Keratinocyte (primary cell): ENCODE measurements at regions not wholly inside any gene's neighbourhood (a gene's known extent, or its start where the extent isn't known, plus 50 kb on each side); places are given as distances from the start of the nearest gene placed in this dataset.

Experiments
- CTCF ChIP-seq, 3 experiments: IDR thresholded peaks in 1 of 3; conservative IDR thresholded peaks in 1 of 3; optimal IDR thresholded peaks in 1 of 3; 2 replicates in 2 of 3; 3 replicates in 1 of 3; pipeline versions ENCODE3 to v1.5.1; 2011; ENCODE audit warnings: low read length in 3 of 3, mild to moderate bottlenecking in 3 of 3, moderate library complexity in 2 of 3, control low read depth in 1 of 3, inconsistent platforms in 1 of 3; ENCODE audit not compliant: insufficient read depth in 2 of 3; ENCODE audit errors: extremely low read depth in 1 of 3
- EZH2 ChIP-seq: IDR thresholded peaks from one replicate; pipeline ENCODE4 v1.6.1; 2012; ENCODE audit warnings: inconsistent platforms, mild to moderate bottlenecking, low read length, moderate library complexity

- no peak for TF ChIP-seq CTCF (optimal IDR thresholded peaks at IDR 0.05 in 1 of 3, IDR thresholded peaks at IDR 0.05 in 1 of 3, conservative IDR thresholded peaks at IDR 0.05 in 1 of 3; ENCODE audit: extremely low read depth in 1 of 3, insufficient read depth in 2 of 3, low read length in 3 of 3)
- TF ChIP-seq EZH2, result no peak
These were observed 168.6 kb upstream of the SHH start for GRCh38 chr7:155980841-155981240.
